ENCODE measurements at regions not wholly inside any gene's neighbourhood (a gene's known extent, or its start where the extent isn't known, plus 50 kb on each side); places are given as distances from the start of the nearest gene placed in this dataset.

DNA sequence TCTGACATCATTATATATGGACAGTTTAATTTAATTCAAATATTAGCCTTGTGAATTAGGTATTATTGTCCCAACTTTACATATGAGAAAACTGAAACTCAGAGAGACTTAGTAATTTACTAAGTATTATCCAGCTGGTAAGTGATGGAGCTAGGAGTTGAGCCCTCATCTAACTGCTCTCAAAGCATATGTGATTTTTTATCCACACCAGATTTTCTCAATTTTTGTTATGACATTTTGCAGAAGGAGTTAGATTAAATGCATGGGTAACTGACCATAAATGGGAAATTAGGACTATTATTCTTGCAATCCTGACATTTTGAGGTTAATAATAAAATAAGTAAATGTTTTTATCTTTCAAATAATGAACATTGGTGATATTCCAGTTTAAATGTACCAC, 778.3 kb upstream of the SORCS1 start:
- DNase-seq (ENCODE audit: low read depth in 1 of 2, low spot score in 2 of 2) (no peak), FAIRE-seq (no peak)
- no peak overlapping the region for H3K4me3 ChIP-seq (ENCODE audit: extremely low read depth in 1 of 4, insufficient read depth in 2 of 4, low read depth in 3 of 4, low read length in 4 of 4)
- no peak overlapping the region for H2BK120ac ChIP-seq (replicated peaks; ENCODE audit: low read depth, low read length)
- H4K5ac ChIP-seq (ENCODE audit: insufficient read length, low read depth, low read length), result no peak overlapping the region
- no peaks in the 10 kb centered on the region for H3K4me1 ChIP-seq (replicated peaks in 1 of 4; ENCODE audit: control insufficient read depth in 3 of 4, insufficient read depth in 4 of 4, low read length in 3 of 4)
- H3K27ac ChIP-seq (ENCODE audit: low read depth, low read length), result no peak overlapping the region
- no peak overlapping the region for H2BK15ac ChIP-seq (ENCODE audit: low read length)
- H4K91ac ChIP-seq (replicated peaks; ENCODE audit: insufficient read length, low read length), result no peak overlapping the region
- no peaks in the 10 kb centered on the region for H3K79me1 ChIP-seq (ENCODE audit: low read depth, low read length)
- H3K79me2 ChIP-seq (ENCODE audit: control insufficient read depth in 1 of 2, insufficient read depth in 2 of 2, low read length in 2 of 2), result no peaks in the 10 kb centered on the region
- no peak overlapping the region for H2BK12ac ChIP-seq (ENCODE audit: low read depth, low read length)
- H3K23me2 ChIP-seq (ENCODE audit: low read depth, low read length), result no peaks in the 10 kb centered on the region
- H3K36me3 ChIP-seq (ENCODE audit: control insufficient read depth in 2 of 4, insufficient read depth in 4 of 4, low read length in 3 of 4), result no peaks in the 10 kb centered on the region
- H3K4ac ChIP-seq (replicated peaks; ENCODE audit: insufficient read length, low read depth, low read length), result no peak overlapping the region
- no peaks in the 10 kb centered on the region for H3K27me3 ChIP-seq (replicated peaks in 1 of 4; ENCODE audit: control insufficient read depth in 3 of 4, extremely low read depth in 1 of 4, insufficient read depth in 3 of 4, low read length in 3 of 4)
- H3K14ac ChIP-seq (ENCODE audit: insufficient read length), result no peak overlapping the region
- H4K20me1 ChIP-seq (replicated peaks in 1 of 2; ENCODE audit: control insufficient read depth in 1 of 2, insufficient read depth in 2 of 2, low read length in 2 of 2), result no peaks in the 10 kb centered on the region
- CTCF ChIA-PET (ENCODE audit: partially characterized antibody), result no interaction called here
- no peak overlapping the region for H2AFZ ChIP-seq (ENCODE audit: low read length)
- no peak overlapping the region for H3K18ac ChIP-seq (ENCODE audit: extremely low read depth, low read length)
- H3K9me3 ChIP-seq (ENCODE audit: insufficient read depth in 2 of 2, low read depth in 1 of 2, low read length in 1 of 2), result no peaks in the 10 kb centered on the region
- POLR2A ChIA-PET (ENCODE audit: partially characterized antibody), result no interaction called here
- H3K4me2 ChIP-seq (ENCODE audit: insufficient read depth in 1 of 2, low read depth in 2 of 2, low read length in 2 of 2), result no peak overlapping the region
- no peak overlapping the region for H3K56ac ChIP-seq (replicated peaks; ENCODE audit: insufficient read length, low read depth, low read length)
- no peak overlapping the region for H2AK5ac ChIP-seq (ENCODE audit: low read depth, low read length)
- TF ChIP-seq KDM1A (IDR thresholded peaks at IDR 0.05; ENCODE audit: borderline replicate concordance, low read length) (no peak), EP300 (IDR thresholded peaks at IDR 0.05; ENCODE audit: borderline replicate concordance in 1 of 2, low read depth in 2 of 2, low read length in 2 of 2) (no peak), EGR1 (IDR thresholded peaks at IDR 0.05; ENCODE audit: borderline replicate concordance, low read depth, low read length) (no peak), RBBP5 (IDR thresholded peaks at IDR 0.05; ENCODE audit: borderline replicate concordance, low read depth, low read length) (no peak), EZH2 (IDR thresholded peaks at IDR 0.05; ENCODE audit: low read depth, low read length, severe bottlenecking) (no peak), NANOG (IDR thresholded peaks at IDR 0.05; ENCODE audit: insufficient read depth, low read depth, low read length, poor library complexity, severe bottlenecking) (no peak), CREB1 (IDR thresholded peaks at IDR 0.05) (no peak), TAF1 (IDR thresholded peaks at IDR 0.05; ENCODE audit: low read depth, low read length) (no peak)
- H3K9ac ChIP-seq (replicated peaks in 1 of 4; ENCODE audit: extremely low read depth in 1 of 4, low read depth in 3 of 4, low read length in 3 of 4), result no peak overlapping the region
- no peak overlapping the region for H3K23ac ChIP-seq (ENCODE audit: insufficient read length)
- no peak overlapping the region for H2BK20ac ChIP-seq (ENCODE audit: low read length)
- no peak overlapping the region for H4K8ac ChIP-seq (ENCODE audit: extremely low read depth, insufficient read depth, low read length)
- H2BK5ac ChIP-seq (ENCODE audit: low read depth, low read length), result no peak overlapping the region
